ENCODE measurements at regions not wholly inside any gene's neighbourhood (a gene's known extent, or its start where the extent isn't known, plus 50 kb on each side); places are given as distances from the start of the nearest gene placed in this dataset.

DNA sequence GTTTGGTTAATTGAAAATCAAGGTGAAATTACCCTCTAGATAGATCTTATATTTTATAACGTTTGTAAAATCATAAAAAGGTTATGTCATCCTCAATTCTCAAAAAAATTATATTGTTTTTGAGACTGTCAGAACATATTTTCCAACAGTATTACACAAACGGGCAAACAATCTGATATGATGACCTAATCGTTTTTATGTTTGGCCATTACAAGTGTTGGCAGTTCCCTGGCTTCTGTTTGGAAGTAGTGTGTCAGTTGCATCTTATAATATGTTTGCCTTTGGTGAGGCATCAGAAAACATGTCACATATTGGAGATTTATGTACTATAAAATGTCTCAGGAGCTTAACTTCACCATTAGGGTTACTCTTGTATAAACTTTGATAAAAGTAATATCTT is 308.1 kb upstream of the EPHA7 start:
- Histone ChIP-seq H3K27me3 (ENCODE audit: control insufficient read depth in 4 of 4, insufficient read depth in 4 of 4, low read length in 3 of 4) (no peaks in the 10 kb centered on the region), H3K36me3 (ENCODE audit: control insufficient read depth in 4 of 4, insufficient read depth in 3 of 4, low read depth in 1 of 4, low read length in 3 of 4) (no peaks in the 10 kb centered on the region), H3K9ac (ENCODE audit: low read depth in 1 of 2, low read length in 2 of 2) (no peak overlapping the region), H3K4me3 (ENCODE audit: low read depth in 1 of 3, low read length in 3 of 3) (no peak overlapping the region), H3K27ac (ENCODE audit: low read depth in 1 of 2, low read length in 2 of 2) (no peak overlapping the region), H3K9me3 (ENCODE audit: control insufficient read depth in 4 of 4, low read length in 3 of 4) (peaks cover 0 to 2% (median 0%) of the 10 kb centered on the region in 4 donors), H3K4me1 (ENCODE audit: control insufficient read depth in 4 of 4, insufficient read depth in 4 of 4, low read length in 3 of 4) (no peaks in the 10 kb centered on the region)
- DNase-seq (ENCODE audit: low spot score), result no peak
- TF ChIP-seq TAF1 (conservative IDR thresholded peaks at IDR 0.05) (no peak), HNF4A (conservative IDR thresholded peaks at IDR 0.05) (no peak), GABPA (IDR thresholded peaks at IDR 0.05 in 1 of 2, conservative IDR thresholded peaks at IDR 0.05 in 1 of 2) (no peak), SP1 (IDR thresholded peaks at IDR 0.05) (no peak), RAD21 (IDR thresholded peaks at IDR 0.05) (no peak)
- TF ChIP-seq, protein P1, sequence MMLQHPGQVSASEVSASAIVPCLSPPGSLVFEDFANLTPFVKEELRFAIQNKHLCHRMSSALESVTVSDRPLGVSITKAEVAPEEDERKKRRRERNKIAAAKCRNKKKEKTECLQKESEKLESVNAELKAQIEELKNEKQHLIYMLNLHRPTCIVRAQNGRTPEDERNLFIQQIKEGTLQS (IDR thresholded peaks at IDR 0.05), result no peak
- 42% methylated on average over 3 of the region's 3 CpGs for WGBS

DNA sequence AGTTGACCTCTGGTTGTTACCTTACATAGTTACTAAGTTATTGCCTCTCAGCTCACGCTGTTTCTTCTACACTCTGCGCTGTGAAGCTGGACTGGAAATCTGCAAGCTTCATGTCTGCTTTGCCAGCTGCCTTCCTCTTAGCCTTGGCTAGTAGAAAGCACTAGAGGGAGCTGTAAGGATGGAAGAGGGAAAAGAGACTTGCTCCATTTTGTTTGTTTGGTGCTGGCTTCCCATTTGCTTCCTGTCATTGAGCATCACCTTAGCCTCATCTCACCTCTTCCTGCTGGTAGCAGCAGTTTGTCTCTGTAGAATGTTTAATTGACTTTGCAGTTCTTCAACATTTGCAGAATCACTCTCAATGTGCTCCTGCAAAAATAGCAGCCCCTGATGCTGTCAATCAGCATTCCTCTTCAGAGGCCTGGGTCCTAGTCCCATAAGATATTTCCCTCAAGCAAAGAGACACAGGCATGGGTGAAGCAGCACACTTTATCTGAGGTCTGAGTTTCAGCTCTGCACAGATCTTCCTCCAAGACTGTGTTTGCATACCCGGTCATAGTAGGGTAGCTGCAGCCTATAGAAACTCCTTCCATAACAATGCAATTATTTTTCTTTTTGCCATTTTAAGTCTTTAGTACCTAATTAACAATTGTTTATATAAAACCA is 302.2 kb upstream of the EPHA7 start:
- 70% methylated on average over 3 of the region's 3 CpGs for WGBS
- no peaks in the 10 kb centered on the region for H3K9me3 ChIP-seq (ENCODE audit: control insufficient read depth in 4 of 4, low read length in 3 of 4)
- no peak overlapping the region for H3K9ac ChIP-seq (ENCODE audit: low read depth in 1 of 2, low read length in 2 of 2)
- no peaks in the 10 kb centered on the region for H3K36me3 ChIP-seq (ENCODE audit: control insufficient read depth in 4 of 4, insufficient read depth in 3 of 4, low read depth in 1 of 4, low read length in 3 of 4)
- no peak overlapping the region for H3K27ac ChIP-seq (ENCODE audit: low read depth in 1 of 2, low read length in 2 of 2)
- H3K4me1 ChIP-seq (ENCODE audit: control insufficient read depth in 4 of 4, insufficient read depth in 4 of 4, low read length in 3 of 4), result no peaks in the 10 kb centered on the region
- no peak for DNase-seq (ENCODE audit: low spot score)
- no peak overlapping the region for H3K4me3 ChIP-seq (ENCODE audit: low read depth in 1 of 3, low read length in 3 of 3)
- H3K27me3 ChIP-seq (ENCODE audit: control insufficient read depth in 4 of 4, insufficient read depth in 4 of 4, low read length in 3 of 4), result no peaks in the 10 kb centered on the region
- TF ChIP-seq, protein P1 (IDR thresholded peaks at IDR 0.05), result no peak
- TF ChIP-seq RAD21 (IDR thresholded peaks at IDR 0.05), result peak; percentile 65 to 67
- TF ChIP-seq, protein P2, sequence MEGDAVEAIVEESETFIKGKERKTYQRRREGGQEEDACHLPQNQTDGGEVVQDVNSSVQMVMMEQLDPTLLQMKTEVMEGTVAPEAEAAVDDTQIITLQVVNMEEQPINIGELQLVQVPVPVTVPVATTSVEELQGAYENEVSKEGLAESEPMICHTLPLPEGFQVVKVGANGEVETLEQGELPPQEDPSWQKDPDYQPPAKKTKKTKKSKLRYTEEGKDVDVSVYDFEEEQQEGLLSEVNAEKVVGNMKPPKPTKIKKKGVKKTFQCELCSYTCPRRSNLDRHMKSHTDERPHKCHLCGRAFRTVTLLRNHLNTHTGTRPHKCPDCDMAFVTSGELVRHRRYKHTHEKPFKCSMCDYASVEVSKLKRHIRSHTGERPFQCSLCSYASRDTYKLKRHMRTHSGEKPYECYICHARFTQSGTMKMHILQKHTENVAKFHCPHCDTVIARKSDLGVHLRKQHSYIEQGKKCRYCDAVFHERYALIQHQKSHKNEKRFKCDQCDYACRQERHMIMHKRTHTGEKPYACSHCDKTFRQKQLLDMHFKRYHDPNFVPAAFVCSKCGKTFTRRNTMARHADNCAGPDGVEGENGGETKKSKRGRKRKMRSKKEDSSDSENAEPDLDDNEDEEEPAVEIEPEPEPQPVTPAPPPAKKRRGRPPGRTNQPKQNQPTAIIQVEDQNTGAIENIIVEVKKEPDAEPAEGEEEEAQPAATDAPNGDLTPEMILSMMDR (IDR thresholded peaks at IDR 0.05; ENCODE audit: low read depth, low read length, missing input control), result peak; percentile 19

DNA sequence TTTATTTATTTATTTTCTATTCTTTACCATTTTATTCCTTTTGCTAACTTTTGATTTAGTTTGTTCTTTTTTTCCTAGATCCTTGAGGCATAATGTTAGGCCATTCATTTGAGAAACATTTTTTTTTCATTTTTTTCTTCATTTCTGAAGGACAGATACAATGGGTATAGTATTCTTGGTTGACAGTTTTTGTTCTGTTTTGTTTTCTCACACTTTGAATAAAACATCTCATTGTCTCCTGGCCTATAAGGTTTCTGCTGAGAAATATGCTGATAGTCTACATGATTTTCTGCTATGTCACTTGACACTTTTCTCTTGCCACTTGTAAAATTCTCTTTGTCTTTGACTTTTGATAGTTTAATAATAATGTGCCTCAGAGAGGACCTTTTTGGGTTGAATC is 294.6 kb upstream of the EPHA7 start:
- H3K4me3 ChIP-seq (ENCODE audit: low read depth in 1 of 3, low read length in 3 of 3), result no peak overlapping the region
- no peak overlapping the region for H3K9ac ChIP-seq (ENCODE audit: low read depth in 1 of 2, low read length in 2 of 2)
- DNase-seq (ENCODE audit: low spot score), result no peak
- H3K4me1 ChIP-seq (ENCODE audit: control insufficient read depth in 4 of 4, insufficient read depth in 4 of 4, low read length in 3 of 4), result no peaks in the 10 kb centered on the region
- no peaks in the 10 kb centered on the region for H3K36me3 ChIP-seq (ENCODE audit: control insufficient read depth in 4 of 4, insufficient read depth in 3 of 4, low read depth in 1 of 4, low read length in 3 of 4)
- TF ChIP-seq SP1 (IDR thresholded peaks at IDR 0.05) (no peak), EGR1 (IDR thresholded peaks at IDR 0.05; ENCODE audit: low read depth in 2 of 2) (no peak)
- TF ChIP-seq, protein P3, sequence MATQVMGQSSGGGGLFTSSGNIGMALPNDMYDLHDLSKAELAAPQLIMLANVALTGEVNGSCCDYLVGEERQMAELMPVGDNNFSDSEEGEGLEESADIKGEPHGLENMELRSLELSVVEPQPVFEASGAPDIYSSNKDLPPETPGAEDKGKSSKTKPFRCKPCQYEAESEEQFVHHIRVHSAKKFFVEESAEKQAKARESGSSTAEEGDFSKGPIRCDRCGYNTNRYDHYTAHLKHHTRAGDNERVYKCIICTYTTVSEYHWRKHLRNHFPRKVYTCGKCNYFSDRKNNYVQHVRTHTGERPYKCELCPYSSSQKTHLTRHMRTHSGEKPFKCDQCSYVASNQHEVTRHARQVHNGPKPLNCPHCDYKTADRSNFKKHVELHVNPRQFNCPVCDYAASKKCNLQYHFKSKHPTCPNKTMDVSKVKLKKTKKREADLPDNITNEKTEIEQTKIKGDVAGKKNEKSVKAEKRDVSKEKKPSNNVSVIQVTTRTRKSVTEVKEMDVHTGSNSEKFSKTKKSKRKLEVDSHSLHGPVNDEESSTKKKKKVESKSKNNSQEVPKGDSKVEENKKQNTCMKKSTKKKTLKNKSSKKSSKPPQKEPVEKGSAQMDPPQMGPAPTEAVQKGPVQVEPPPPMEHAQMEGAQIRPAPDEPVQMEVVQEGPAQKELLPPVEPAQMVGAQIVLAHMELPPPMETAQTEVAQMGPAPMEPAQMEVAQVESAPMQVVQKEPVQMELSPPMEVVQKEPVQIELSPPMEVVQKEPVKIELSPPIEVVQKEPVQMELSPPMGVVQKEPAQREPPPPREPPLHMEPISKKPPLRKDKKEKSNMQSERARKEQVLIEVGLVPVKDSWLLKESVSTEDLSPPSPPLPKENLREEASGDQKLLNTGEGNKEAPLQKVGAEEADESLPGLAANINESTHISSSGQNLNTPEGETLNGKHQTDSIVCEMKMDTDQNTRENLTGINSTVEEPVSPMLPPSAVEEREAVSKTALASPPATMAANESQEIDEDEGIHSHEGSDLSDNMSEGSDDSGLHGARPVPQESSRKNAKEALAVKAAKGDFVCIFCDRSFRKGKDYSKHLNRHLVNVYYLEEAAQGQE (IDR thresholded peaks at IDR 0.05), result no peak
- no peaks in the 10 kb centered on the region for H3K27me3 ChIP-seq (ENCODE audit: control insufficient read depth in 4 of 4, insufficient read depth in 4 of 4, low read length in 3 of 4)
- no peak overlapping the region for H3K27ac ChIP-seq (ENCODE audit: low read depth in 1 of 2, low read length in 2 of 2)
- peaks cover 0 to 7% (median 5%) of the 10 kb centered on the region in 4 donors for H3K9me3 ChIP-seq (ENCODE audit: control insufficient read depth in 4 of 4, low read length in 3 of 4)
